Activated CD4-positive, CD25-positive, alpha-beta regulatory T cell treated with anti-CD3 and anti-CD28 coated beads, Interleukin-2, amount 50 U/mL, for 72 hours (primary cell): ENCODE measurements at regions not wholly inside any gene's neighbourhood (a gene's known extent, or its start where the extent isn't known, plus 50 kb on each side); places are given as distances from the start of the nearest gene placed in this dataset.

ENCODE experiments used
- DNase-seq: peaks from one replicate; pipeline ENCODE4 v3.0.0; 2021

DNA sequence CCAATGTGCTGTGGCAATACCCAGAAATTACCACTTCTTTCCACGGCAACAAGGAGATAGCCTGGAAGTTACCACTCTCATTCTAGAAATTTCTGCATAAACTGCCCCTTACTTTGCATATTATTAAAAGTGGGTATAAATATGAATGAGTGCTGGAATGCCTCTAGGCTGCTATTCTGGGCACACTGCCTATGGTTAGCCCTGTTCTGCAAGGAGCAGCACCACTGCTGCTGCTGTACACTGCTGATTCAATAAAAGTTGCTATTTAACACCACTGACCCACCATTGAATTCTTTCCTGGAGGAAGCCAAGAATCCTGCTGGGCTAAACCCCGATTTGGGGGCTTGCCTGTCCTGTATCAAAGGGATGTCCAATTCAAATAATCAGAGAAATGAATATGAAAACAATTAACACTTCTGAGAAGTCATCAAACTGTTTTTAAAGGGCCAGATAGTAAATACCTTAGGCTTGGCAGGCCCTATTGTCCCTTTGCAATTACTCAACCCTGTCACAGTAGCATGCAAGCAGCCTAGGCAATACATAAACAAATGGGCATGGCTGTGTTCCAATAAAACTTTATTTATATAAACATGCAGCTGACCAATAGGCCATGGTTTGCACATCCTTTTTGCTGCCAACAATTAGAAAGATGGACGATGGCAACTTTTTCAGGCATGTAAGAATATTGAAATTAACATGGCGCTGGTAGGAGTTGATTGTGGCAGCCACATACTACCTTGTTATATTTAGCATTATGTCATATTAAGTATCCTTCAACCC is 369.4 kb upstream of the B3GALT2 start:
- no peak for DNase-seq

DNA sequence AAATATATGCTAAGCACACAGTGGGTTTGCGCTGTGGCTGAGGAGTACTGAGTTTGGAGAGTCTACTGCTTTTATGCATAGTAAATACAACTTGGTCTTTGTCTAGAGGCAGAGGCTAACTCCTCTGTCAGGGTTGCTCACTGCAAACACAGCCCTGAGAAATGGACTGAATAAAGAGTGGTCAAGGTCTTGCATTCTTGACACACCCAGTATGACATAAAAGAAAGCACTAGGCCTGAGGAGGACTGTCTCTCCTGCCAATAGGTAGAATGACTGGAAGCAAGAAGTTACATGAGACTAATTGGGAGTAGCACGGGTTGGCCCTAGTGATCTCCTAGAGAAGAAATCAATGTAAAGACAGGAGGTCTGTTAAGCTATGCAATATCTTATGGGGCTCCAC is 367.2 kb upstream of the B3GALT2 start:
- no peak for DNase-seq

DNA sequence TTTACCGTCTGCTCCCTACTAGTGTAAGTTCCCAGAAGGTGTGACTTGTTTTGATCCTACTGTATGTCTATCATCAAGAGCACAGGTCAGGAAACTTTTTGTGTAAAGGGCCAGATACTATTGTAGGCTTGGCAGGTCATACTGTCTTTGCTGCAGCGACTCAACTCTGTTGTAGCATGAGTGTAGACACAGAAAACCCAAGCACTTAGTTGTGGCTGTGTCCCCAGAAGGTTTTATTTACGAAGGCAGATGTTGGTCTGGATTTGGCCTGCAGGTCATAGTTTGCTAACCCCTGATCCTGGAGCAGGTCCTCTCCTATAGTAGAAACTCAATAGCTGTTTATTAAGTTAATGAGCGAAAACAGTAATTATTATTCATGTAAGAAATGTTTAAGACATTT is 365.9 kb upstream of the B3GALT2 start:
- DNase-seq: no peak

DNA sequence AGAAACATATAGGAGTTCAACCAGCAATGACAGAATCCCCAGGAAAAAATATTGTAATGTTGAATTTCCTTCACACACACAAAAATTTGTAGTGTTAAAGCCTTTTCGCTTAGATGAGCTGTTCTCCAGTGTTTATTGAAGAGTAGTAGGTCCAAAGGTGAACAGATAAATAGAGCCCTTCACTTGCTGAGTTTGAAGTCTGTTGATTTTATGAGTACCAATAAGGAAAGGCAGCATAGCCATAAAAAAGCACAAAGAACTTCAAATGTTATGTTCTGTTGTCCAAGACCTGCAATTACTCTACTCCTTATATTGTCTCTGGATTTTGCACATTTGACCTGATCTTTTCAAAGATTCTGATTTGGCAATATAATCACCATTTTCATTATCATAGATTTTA is 362.7 kb upstream of the B3GALT2 start:
- DNase-seq: no peak

DNA sequence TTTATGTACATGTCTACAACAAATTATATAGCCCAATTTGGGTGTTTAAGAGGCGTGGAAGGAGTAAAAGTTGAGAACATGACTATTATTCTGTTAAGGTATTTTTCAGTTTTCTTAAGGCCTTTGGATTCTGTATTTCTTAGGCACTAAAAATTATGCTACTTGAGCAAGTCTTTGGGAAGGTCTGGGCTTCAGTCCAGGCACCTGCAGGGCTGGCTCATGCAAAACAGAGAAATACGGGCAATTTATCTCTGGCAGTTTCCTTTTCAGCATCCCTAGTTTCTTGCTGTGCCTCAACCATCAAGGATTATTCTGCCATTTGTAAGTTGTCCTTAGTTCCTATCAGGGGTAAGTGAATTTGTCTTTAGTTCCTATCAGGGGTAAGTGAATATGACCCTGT is 358.8 kb upstream of the B3GALT2 start:
- DNase-seq: no peak

DNA sequence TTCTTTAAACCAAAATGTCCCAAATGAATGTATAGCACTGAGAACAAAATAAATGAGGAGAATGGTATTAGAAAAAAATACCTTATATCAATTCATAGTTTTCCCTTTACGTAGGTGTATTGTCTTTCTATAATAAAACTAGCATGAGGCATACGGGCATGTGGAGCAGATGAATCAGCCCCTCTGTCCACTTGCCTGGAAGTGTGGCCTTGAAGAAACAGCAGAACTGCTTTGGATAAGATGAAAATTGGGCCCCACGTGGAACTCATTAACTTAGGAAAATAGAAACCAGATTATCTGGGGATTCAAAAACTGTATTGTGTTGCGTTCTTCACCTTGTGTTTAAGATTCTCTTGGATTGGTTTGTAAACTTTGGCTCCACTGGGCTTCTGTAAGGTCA is 356.8 kb upstream of the B3GALT2 start:
- no peak for DNase-seq

DNA sequence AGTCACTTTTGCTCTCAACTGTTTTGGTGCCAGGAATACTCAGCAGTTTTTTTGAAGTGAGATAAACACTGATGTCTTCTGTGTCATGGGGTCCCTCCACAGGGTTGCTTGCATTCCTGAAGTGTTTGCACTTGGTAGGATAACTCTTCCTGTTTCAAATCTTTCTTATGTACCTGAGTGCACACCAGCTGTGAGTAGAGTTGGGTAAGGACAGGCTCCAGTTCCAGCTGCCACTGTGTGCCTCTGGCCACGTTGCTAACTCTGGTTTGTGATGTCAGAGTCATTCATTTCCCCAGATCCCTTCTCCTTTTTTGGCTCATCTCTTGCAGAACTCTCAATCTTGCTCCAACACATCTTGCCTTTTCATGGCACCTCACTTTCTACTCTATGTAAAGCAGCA is 356.3 kb upstream of the B3GALT2 start:
- no peak for DNase-seq

DNA sequence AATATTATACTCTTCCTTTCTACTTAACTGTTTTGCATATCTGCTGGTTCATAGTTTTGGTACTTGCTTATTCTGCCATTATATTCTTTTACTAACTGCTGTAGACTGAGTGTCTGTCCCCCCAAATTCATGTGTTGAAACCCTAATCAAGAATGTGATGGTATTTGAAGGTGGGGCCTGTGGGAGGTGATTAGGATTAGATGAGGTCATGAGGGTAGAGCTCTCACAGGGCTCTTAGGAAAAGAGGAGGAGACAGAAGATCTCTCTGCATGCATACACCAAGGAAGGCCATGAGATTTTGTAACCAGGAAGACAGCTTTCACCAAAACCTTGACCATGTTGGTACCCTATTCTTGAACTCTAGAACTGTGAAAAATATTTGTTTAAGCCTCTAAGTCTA is 354.1 kb upstream of the B3GALT2 start:
- no peak for DNase-seq

DNA sequence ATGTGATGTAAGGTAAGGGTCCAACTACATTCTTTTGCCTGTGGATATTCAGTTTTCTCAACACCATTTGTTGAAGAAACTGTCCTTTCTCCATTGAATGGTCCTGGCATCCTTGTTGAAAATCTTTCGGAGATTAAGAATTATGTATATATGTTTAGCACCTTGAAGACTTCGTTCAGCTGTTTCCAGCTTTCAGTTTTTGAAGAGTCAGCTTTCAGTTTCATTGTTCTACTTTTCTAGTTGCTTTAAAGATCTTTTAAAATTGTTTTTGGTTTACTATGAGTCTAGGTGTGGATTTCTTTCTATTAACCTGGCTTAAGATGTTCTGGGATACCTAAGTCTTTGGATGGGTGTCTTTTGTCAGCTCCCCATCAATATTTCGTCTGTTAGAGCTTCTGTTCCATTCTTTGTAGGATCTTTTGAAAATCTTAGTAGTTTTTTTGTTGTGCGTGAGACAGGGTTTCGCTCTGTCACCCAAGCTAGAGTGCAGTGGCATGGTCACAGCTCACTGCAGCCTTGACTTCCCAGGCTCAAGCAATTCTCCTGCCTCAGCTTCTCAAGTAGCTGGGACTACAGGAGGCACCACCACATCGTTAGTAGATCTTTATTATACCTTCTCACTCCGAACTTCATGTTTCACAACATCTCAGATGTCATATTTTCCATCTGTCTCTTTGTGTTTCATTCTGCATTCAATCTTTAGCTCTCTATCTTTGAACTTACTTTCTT is 353.5 kb upstream of the B3GALT2 start:
- no peak for DNase-seq

DNA sequence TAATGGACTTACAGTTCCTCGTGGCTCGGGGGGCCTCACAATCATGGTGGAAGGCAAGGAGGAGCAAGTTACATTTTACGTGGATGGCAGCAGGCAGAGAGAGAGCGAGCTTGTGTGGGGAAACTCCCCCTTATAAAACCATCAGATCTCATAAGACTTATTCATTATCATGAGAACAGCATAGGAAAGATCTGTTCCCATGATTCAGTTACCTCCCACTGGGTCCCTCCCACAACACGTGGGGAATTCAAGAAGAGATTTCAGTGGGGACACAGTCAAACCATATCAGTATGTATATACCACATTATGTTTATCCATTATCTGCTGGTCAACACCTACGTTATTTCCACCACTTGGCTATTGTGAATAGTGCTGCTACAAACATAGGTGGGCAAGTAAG is 352.3 kb upstream of the B3GALT2 start:
- no peak for DNase-seq

DNA sequence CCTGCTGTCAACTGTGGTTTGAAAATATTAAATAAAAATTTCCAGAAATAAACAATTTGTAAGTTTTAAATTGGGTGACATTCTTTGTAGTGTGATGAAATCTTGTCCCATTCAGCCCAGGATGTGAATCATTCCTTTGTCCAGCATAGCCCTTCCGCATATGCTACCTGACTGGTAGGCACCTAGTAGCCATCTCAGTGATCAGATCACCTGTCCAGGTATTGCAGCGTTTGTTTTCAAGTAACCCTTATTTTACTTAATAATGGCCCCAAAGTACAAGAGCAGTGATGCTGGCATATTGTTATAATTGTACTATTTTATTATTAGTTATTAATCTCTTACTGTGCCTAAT is 351.6 kb upstream of the B3GALT2 start:
- no peak for DNase-seq

DNA sequence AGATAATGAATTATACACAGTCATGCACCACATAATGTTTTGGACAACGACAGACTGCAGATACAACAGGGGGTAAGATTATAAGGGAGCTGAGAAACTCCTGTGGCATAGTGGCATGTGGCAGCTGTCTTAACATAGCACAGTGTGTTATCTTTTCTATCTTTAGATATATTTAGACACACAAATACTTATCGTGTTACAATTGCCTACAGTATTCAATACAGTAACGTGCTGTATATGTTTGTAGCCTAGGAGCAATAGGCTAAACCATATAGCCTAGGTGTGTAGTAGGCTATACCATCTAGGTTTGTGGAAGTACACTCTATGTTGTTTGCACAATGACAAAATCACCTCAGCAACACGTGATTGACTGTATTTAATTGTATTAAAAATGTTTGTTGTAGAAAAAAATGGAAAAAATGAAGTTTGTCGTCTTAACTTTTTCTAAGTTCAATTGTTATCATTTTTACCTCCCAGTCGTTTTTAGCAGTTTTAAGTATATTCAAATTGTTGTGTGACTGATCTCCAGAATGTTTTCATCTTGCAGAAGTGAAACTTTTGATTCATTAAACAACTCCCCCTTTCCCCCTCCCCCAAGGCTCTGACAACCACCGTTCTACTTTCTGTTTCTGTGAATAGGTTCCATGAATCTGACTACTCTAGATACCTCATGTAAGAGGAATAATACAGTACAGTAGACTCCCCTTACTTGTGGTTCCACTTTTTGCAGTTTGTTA is 351.0 kb upstream of the B3GALT2 start:
- DNase-seq: peak; percentile 49

DNA sequence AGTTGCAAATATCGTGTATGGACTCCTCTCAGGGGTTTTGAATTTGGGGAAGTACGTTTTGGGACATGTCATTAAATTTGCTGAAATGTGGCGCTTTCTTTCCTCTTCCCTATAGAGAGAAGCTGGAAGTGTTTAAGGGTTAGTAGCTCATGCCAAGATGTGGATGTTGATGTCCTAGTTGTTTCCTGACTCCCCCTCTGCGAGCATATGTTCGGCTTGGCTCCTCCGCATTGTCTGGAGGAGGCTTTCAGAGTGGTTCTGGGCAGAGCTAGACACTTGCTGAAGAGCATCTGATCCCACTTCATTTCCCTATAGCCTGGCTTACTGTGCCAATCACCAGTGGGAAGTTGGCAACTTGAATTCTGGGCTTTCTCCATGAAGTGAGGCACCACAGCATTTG is 347.4 kb upstream of the B3GALT2 start:
- no peak for DNase-seq

DNA sequence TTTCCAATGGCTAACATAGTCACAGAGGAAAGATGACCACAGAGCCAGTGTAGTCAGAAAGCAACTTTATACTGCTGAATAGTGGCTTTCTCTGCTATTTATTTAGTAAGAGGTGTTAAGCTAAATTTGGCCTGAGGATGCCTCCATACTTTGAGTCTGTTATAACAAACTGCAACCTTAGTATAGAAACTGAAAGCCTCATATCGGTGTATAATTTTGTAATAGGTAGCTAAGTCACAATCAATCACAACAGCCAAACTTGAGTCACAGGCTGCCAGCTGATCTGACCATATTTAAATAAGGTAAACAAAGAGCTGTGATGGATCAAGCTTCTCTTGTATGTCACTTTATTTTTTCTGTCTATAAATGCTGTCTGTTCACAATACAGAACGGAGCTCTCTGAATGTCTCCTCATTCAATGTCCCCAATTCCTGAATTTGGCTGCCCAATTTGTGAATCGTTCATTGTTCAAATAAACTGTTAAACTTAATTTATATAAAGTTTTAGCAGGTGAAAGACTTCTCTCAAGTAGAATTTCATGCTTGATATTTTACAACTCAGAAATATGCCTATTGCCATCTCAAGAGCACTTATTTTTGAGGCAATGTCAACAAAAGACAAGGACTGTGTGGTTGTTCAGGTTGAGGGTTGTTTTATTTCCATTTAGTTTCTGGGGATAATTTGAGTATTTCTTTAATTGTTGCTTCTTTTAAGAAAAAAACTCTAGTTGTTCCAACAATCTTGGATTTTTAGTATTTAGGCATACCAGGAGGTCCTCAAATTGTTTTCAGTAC is 339.7 kb upstream of the B3GALT2 start:
- DNase-seq: no peak

DNA sequence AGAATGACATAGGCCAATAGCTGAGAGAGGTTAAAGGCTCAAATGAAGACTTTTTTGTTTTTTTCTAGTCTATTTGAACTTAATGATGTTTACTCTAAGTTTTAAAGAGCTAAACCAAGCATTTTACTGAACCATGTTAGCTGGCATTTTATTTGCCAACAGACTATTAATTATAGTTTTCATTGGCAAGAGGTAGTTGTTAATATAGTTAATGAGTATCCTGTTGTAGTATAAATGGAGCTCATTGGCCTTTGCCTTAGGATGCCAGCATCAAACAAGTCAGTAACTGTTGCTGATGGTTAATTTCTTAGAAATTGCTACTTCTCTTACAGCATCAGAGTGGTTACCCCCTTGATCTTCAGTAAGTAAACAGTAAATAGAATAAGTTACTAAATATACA is 339.0 kb upstream of the B3GALT2 start:
- DNase-seq: no peak

DNA sequence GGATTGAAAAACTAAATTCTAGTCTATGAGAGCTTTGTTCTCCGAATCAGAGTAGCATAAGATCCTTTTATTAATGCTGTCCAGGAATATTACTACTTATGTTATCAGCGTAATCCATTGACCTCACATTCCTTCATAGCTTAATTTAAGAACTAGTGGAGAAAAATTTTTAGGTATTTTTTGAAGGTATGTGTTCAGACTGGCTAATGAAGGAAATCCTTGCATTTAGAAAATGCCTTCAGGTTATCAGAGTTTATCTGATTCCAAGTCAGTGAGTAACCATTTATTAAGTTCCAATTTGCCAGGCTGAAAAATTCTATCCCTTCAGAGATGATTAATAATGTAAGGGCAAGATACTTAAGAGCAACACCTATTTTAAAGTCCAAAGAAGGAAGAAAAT is 338.2 kb upstream of the B3GALT2 start:
- no peak for DNase-seq

DNA sequence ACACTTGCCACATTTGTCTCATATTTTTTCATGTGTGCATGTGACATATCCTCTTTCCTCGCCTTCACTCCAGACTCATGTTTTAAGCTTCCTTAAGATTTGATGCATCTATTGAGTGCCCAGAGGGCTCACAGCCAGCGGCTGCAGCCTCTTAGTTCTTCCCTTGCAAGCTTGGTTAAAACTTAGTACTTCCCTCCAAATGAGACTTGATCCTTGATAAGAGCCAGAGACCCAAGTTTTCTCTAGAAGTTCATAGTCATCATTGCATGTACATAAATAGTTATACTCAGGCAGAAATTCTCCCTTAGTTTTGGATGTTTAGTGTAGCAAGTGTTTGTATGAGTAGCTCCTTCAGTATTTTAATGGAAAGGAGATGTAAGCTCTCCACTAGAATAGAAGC is 337.6 kb upstream of the B3GALT2 start:
- DNase-seq: no peak

DNA sequence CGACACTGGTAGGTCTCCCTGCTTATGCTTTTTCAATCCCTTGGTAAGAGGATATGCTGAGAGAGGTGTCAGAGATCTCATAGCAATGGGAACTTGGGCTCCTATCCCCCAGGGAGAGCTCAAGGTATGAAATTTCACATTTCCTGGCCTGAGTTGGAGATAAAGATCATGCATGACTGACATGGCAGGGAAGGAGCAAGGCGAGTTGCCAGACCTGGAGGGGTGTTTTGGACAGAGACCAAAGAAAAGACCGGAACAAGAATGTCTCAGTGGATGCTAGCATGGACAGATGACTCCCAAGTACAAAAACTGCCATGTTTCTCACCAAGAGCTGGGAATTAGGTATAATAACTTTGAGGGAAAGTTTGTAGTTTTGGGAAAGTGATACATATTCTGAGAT is 334.1 kb upstream of the B3GALT2 start:
- DNase-seq: no peak

DNA sequence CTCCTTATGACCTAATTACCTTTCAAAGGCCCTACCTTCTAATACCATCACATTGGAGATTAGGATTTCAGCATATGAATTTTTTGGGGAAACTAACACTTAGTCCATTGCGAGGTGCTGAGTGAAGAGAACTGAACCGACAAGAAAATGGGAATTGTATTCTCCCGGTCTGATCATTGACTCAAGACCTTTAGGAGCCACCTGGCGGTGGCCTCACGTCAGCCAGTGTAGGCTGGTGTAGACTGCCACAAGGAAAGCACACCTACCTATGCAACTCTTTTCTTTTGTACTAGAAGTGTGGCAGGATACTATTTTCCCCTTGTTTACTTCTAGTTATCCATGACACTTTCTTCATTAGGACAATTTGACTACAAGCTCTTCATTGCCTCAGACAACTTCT is 333.5 kb upstream of the B3GALT2 start:
- no peak for DNase-seq

DNA sequence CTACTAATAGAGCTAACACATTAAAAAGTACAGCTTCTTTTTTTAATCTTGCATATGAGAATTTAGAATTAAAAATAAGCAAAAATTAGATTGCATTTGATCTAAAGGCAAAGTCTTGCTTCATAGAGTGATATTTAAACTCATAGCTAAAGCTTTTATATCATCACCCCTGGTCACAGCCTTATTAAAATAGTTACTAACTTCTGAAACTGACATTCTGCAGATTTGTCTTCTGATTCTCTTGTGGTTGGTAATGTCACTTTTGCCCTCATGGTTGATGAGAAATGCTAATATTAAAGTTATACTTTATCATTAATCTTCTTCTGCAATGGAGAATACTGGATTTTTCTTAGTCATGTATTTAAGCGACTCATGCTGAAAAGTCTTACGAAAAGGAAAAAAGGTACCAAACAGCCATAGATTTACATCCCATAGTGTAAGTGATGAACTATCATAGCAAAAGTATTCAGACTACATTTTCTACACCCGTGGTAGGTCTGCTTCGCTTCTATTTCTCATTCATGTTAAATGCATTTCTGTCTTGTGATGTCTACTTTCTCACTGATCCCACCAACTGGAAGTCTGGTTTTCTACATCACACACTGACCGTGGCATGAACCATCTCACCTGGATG is 330.5 kb upstream of the B3GALT2 start:
- DNase-seq: no peak

DNA sequence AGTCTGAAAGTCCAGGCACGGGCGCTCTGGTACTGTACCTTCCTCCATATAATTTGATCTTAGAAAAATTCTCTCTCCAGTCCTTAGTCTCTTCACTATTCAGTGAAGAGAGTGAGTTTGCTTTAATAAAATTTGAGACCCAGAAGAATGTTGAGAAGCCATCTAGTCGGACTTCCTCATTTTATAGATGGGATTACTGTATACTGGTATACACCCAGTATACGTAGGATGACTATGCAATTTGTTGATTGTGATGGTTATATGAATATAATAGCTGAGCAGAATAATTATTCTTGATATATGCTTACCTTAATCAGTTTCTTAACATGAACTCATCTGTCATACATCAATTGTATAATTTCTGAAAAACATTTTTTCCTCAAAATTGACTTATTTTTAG is 328.0 kb upstream of the B3GALT2 start:
- DNase-seq: no peak

DNA sequence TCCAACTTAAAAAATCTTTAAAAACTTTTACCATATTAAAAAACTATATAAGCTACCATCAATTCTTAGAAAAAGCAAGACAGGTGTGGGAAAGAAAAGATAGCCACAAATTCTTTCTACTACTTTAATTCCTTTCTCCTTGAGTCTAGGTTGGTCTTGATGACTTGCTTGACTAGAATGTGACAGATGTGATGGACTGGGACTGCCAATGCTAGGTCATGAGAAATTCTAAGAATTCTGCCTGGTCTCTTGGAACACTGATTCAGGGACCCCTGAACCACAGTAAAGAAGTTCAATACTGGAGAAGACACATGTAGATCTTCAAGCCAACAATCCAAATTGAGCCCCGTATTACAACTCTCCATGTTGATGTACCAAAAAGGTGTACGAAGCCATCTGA is 326.6 kb upstream of the B3GALT2 start:
- DNase-seq: no peak

DNA sequence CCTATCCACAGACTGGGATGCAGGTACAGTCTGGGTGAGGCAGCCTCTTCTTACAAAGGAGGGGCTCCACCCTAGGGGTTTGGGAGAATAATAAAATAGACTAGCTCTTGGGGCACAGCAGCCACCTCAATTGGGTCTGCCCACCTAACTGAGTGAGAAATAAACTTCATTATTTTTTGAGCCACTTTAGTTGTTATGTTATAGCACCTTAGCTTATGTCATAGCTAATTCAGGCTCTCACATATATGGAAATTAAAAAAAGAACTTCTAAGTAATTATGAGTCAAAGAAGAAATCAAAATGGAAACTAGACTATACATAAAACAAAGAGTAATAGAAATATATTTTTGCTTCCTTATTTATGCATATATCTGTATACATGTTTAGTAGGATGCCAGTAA is 318.5 kb upstream of the B3GALT2 start:
- no peak for DNase-seq
